Smooth muscle cell (in vitro differentiated cells): ENCODE measurements at regions not wholly inside any gene's neighbourhood (a gene's known extent, or its start where the extent isn't known, plus 50 kb on each side); places are given as distances from the start of the nearest gene placed in this dataset.

ENCODE experiments used
- DNase-seq: peaks from one replicate; lab custom pipeline; 2025; ENCODE audit not compliant: unreplicated experiment; lab: John Stamatoyannopoulos, UW
- H2AFZ ChIP-seq: fragments of 200-600 bp; sonication (generic); 2 replicates; pipeline ENCODE4 v1.6.0; 2016; ENCODE audit warnings: antibody characterized with exemption, low read depth, mild to moderate bottlenecking
- H3F3A ChIP-seq: fragments of 200-600 bp; sonication (generic); 2 replicates; pipeline ENCODE4 v1.6.0; 2017; ENCODE audit warnings: antibody characterized with exemption, low read depth
- H3K27ac ChIP-seq: fragments of 200-600 bp; sonication (generic); 2 replicates; pipeline ENCODE4 v1.5.1; 2016; ENCODE audit warnings: low read depth, mild to moderate bottlenecking
- H3K27me3 ChIP-seq: fragments of 200-600 bp; sonication (generic); 2 replicates; pipeline ENCODE4 v1.6.1; 2016; ENCODE audit warnings: low read depth, mild to moderate bottlenecking
- H3K36me3 ChIP-seq: fragments of 200-600 bp; sonication (generic); 2 replicates; pipeline ENCODE4 v1.5.1; 2016; ENCODE audit warnings: low read depth
- H3K4me1 ChIP-seq: fragments of 200-600 bp; sonication (generic); 2 replicates; pipeline ENCODE4 v1.5.1; 2016; ENCODE audit warnings: low read depth
- H3K4me2 ChIP-seq: fragments of 200-600 bp; sonication (generic); 2 replicates; pipeline ENCODE4 v1.6.0; 2016; ENCODE audit warnings: mild to moderate bottlenecking
- H3K4me3 ChIP-seq: fragments of 200-600 bp; sonication (generic); 2 replicates; pipeline ENCODE4 v1.5.1; 2016; ENCODE audit warnings: mild to moderate bottlenecking
- H3K79me2 ChIP-seq: fragments of 200-600 bp; sonication (generic); 2 replicates; pipeline ENCODE4 v1.6.0; 2016; ENCODE audit warnings: low read depth, mild to moderate bottlenecking
- H3K9ac ChIP-seq: fragments of 200-600 bp; sonication (generic); 2 replicates; pipeline ENCODE4 v1.6.0; 2016; ENCODE audit warnings: low read depth
- H3K9me3 ChIP-seq: fragments of 200-600 bp; sonication (generic); replicated peaks from 2 replicates; pipeline ENCODE4 v1.5.1; 2016; ENCODE audit warnings: low read depth
- H4K20me1 ChIP-seq: fragments of 200-600 bp; sonication (generic); 2 replicates; pipeline ENCODE4 v1.6.0; 2016; ENCODE audit warnings: low read depth
- CTCF ChIP-seq: fragments of 200-600 bp; sonication (generic); IDR thresholded peaks from 2 replicates; pipeline ENCODE4 v1.5.1; 2017; ENCODE audit warnings: borderline replicate concordance, mild to moderate bottlenecking, antibody characterized with exemption; ENCODE audit not compliant: insufficient read depth, poor library complexity, severe bottlenecking
- WGBS: methylation state at CpG from one replicate; pipeline ENCODE4 v1.1.7; 2016; ENCODE audit warnings: low lambda C conversion rate; 5-methylcytosine and 5-hydroxymethylcytosine counted together

GRCh38 chr18:27839141-27839540 lies 337.8 kb downstream of the CDH2 start:
- Histone ChIP-seq H3K27me3 (no peaks in the 10 kb centered on the region), H3K4me2 (no peak overlapping the region), H3K36me3 (no peaks in the 10 kb centered on the region), H3K79me2 (no peaks in the 10 kb centered on the region), H3K9ac (no peak overlapping the region), H2AFZ (no peak overlapping the region), H3F3A (no peaks in the 10 kb centered on the region), H3K27ac (no peak overlapping the region), H4K20me1 (no peaks in the 10 kb centered on the region), H3K4me1 (peaks cover 5% of the 10 kb centered on the region), H3K4me3 (no peak overlapping the region), H3K9me3 (no peaks in the 10 kb centered on the region)
- WGBS = 21% methylated on average over 2 of the region's 2 CpGs
- no peak for TF ChIP-seq CTCF
- DNase-seq = no peak

GRCh38 chr18:27838225-27838624 lies 338.7 kb downstream of the CDH2 start:
- no peak for DNase-seq
- H2AFZ ChIP-seq = no peak overlapping the region
- no peak overlapping the region for H3K27ac ChIP-seq
- no peaks in the 10 kb centered on the region for H3K79me2 ChIP-seq
- peaks cover 5% of the 10 kb centered on the region for H3K4me1 ChIP-seq
- H3K27me3 ChIP-seq = no peaks in the 10 kb centered on the region
- TF ChIP-seq CTCF = no peak
- H3K9me3 ChIP-seq = no peaks in the 10 kb centered on the region
- no peak overlapping the region for H3K4me3 ChIP-seq
- H3K36me3 ChIP-seq = no peaks in the 10 kb centered on the region
- H4K20me1 ChIP-seq = no peaks in the 10 kb centered on the region
- H3F3A ChIP-seq = no peaks in the 10 kb centered on the region
- no peak overlapping the region for H3K4me2 ChIP-seq
- H3K9ac ChIP-seq = no peak overlapping the region

GRCh38 chr18:27826101-27826500 lies 350.8 kb downstream of the CDH2 start:
- H3K27ac ChIP-seq = no peak overlapping the region
- no peaks in the 10 kb centered on the region for H3K36me3 ChIP-seq
- H3K9me3 ChIP-seq = no peaks in the 10 kb centered on the region
- H3K4me1 ChIP-seq = peaks cover 13% of the 10 kb centered on the region
- 98% methylated on average over 2 of the region's 2 CpGs for WGBS
- DNase-seq = no peak
- H3K9ac ChIP-seq = no peak overlapping the region
- no peaks in the 10 kb centered on the region for H3K79me2 ChIP-seq
- no peak overlapping the region for H3K4me3 ChIP-seq
- no peaks in the 10 kb centered on the region for H3K27me3 ChIP-seq
- H2AFZ ChIP-seq = no peak overlapping the region
- TF ChIP-seq CTCF = no peak
- no peaks in the 10 kb centered on the region for H4K20me1 ChIP-seq
- H3K4me2 ChIP-seq = no peak overlapping the region
- H3F3A ChIP-seq = no peaks in the 10 kb centered on the region

GRCh38 chr18:27825689-27826088 lies 351.2 kb downstream of the CDH2 start:
- WGBS = 91% methylated on average over 2 of the region's 2 CpGs
- no peaks in the 10 kb centered on the region for H3F3A ChIP-seq

More at GRCh38 chr18:27825689-27826088, 351.2 kb downstream of the CDH2 start:
- Histone ChIP-seq H3K4me1 (peaks cover 13% of the 10 kb centered on the region), H3K27me3 (no peaks in the 10 kb centered on the region), H3K36me3 (no peaks in the 10 kb centered on the region), H3K4me3 (no peak overlapping the region), H2AFZ (no peak overlapping the region), H3K4me2 (no peak overlapping the region), H4K20me1 (no peaks in the 10 kb centered on the region), H3K9ac (no peak overlapping the region), H3K9me3 (no peaks in the 10 kb centered on the region), H3K27ac (no peak overlapping the region), H3K79me2 (no peaks in the 10 kb centered on the region)
- TF ChIP-seq CTCF = no peak
- DNase-seq = no peak
